ENCODE measurements at regions not wholly inside any gene's neighbourhood (a gene's known extent, or its start where the extent isn't known, plus 50 kb on each side); places are given as distances from the start of the nearest gene placed in this dataset.

GRCh38 chr4:30413915-30414314 lies 306.3 kb upstream of the PCDH7 start:
- Mint-ChIP-seq H3K27me3 (no peaks in the 10 kb centered on the region), H3K27ac (no peak overlapping the region), H3K9me3 (peaks cover 25% of the 10 kb centered on the region), H3K36me3 (no peaks in the 10 kb centered on the region), H3K4me3 (no peak overlapping the region), H3K4me1 (ENCODE audit: unreplicated experiment) (no peaks in the 10 kb centered on the region)
- TF ChIP-seq, protein P1, sequence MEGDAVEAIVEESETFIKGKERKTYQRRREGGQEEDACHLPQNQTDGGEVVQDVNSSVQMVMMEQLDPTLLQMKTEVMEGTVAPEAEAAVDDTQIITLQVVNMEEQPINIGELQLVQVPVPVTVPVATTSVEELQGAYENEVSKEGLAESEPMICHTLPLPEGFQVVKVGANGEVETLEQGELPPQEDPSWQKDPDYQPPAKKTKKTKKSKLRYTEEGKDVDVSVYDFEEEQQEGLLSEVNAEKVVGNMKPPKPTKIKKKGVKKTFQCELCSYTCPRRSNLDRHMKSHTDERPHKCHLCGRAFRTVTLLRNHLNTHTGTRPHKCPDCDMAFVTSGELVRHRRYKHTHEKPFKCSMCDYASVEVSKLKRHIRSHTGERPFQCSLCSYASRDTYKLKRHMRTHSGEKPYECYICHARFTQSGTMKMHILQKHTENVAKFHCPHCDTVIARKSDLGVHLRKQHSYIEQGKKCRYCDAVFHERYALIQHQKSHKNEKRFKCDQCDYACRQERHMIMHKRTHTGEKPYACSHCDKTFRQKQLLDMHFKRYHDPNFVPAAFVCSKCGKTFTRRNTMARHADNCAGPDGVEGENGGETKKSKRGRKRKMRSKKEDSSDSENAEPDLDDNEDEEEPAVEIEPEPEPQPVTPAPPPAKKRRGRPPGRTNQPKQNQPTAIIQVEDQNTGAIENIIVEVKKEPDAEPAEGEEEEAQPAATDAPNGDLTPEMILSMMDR (conservative IDR thresholded peaks at IDR 0.05), result no peak
- no peak for DNase-seq (ENCODE audit: extremely low spot score, unreplicated experiment)

DNA sequence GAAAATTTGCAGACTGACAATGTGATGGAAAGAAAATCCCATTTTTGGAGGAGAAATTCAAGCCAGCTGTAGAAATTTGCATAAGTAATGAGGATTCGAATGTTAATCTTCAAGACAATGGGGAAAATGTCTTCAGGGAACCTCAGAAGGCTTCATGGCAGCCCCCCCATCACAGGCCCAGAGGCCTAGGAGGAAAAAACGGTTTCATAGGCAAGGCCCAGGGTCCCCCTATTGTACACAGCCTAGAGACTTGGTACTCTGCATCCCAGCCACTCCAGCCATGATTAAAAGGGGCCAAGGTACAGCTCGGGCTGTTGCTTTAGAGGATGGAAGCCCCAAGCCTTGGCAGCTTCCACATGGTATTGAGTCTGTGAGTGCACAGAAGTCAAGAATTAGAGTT lies 303.6 kb upstream of the PCDH7 start:
- no peak overlapping the region for H3K27ac Mint-ChIP-seq
- no peaks in the 10 kb centered on the region for H3K36me3 Mint-ChIP-seq
- H3K4me1 Mint-ChIP-seq (ENCODE audit: unreplicated experiment), result no peaks in the 10 kb centered on the region
- H3K27me3 Mint-ChIP-seq, result no peaks in the 10 kb centered on the region
- H3K9me3 Mint-ChIP-seq, result peaks cover 20% of the 10 kb centered on the region
- no peak for DNase-seq (ENCODE audit: extremely low spot score, unreplicated experiment)
- H3K4me3 Mint-ChIP-seq, result no peak overlapping the region
- TF ChIP-seq, protein P1 (conservative IDR thresholded peaks at IDR 0.05), result no peak

GRCh38 chr4:30427932-30428331 lies 292.2 kb upstream of the PCDH7 start:
- TF ChIP-seq, protein P1 (conservative IDR thresholded peaks at IDR 0.05), result no peak
- no peak overlapping the region for H3K27ac Mint-ChIP-seq
- no peaks in the 10 kb centered on the region for H3K9me3 Mint-ChIP-seq
- no peaks in the 10 kb centered on the region for H3K27me3 Mint-ChIP-seq
- H3K4me3 Mint-ChIP-seq, result no peak overlapping the region
- no peak for DNase-seq (ENCODE audit: extremely low spot score, unreplicated experiment)
- H3K36me3 Mint-ChIP-seq, result no peaks in the 10 kb centered on the region
- H3K4me1 Mint-ChIP-seq (ENCODE audit: unreplicated experiment), result no peaks in the 10 kb centered on the region

GRCh38 chr4:30429813-30430761 lies 290.1 kb upstream of the PCDH7 start:
- no peak for DNase-seq (ENCODE audit: extremely low spot score, unreplicated experiment)
- H3K27ac Mint-ChIP-seq, result no peak overlapping the region
- TF ChIP-seq, protein P1 (conservative IDR thresholded peaks at IDR 0.05), result no peak

DNA sequence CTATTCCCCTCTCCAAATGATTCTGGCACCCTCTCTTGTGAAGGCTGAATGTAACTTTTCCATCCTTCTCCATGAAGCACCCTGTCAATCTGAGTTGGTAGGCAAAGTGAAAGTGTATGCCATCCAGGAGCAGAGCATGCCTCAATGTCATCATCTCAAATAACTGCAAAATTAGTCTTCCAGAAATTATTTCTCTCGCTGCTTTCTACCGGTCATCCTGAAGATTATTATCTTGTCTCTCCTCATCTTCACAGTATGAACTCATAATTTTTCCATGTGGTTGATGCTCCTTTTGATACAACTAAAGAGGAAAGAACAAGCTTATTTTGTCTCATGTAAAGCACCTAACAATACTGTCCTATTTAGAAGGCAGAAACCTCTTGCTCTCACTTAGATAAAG lies 285.5 kb upstream of the PCDH7 start:
- H3K9me3 Mint-ChIP-seq, result peaks cover 3% of the 10 kb centered on the region
- DNase-seq (ENCODE audit: extremely low spot score, unreplicated experiment), result no peak
- H3K4me1 Mint-ChIP-seq (ENCODE audit: unreplicated experiment), result no peaks in the 10 kb centered on the region
- H3K4me3 Mint-ChIP-seq, result no peak overlapping the region
- TF ChIP-seq, protein P1 (conservative IDR thresholded peaks at IDR 0.05), result no peak
- H3K27me3 Mint-ChIP-seq, result no peaks in the 10 kb centered on the region
- no peaks in the 10 kb centered on the region for H3K36me3 Mint-ChIP-seq
- no peak overlapping the region for H3K27ac Mint-ChIP-seq

More at GRCh38 chr4:30429813-30430761, 290.1 kb upstream of the PCDH7 start:
- Mint-ChIP-seq H3K4me3 (no peak overlapping the region), H3K4me1 (ENCODE audit: unreplicated experiment) (no peaks in the 10 kb centered on the region), H3K36me3 (no peaks in the 10 kb centered on the region), H3K9me3 (no peaks in the 10 kb centered on the region), H3K27me3 (no peaks in the 10 kb centered on the region)

All from type B pancreatic cell (in vitro differentiated cells).